ENCODE measurements at regions not wholly inside any gene's neighbourhood (a gene's known extent, or its start where the extent isn't known, plus 50 kb on each side); places are given as distances from the start of the nearest gene placed in this dataset.

GRCh38 chr20:61105395-61105794, 146.7 kb upstream of the CDH4 start:
- TF ChIP-seq RFX5 (IDR thresholded peaks at IDR 0.05) (no peak), ZSCAN20 (CRISPR knock-in tag; IDR thresholded peaks at IDR 0.05) (no peak), PBX3 (IDR thresholded peaks at IDR 0.05) (no peak), CTCF (IDR thresholded peaks at IDR 0.05) (no peak), POLR2A (IDR thresholded peaks at IDR 0.05; ENCODE audit: low read length) (no peak), CBX8 (IDR thresholded peaks at IDR 0.05) (no peak), SREBF2 (IDR thresholded peaks at IDR 0.05) (no peak), JUN (IDR thresholded peaks at IDR 0.05) (no peak), REST (IDR thresholded peaks at IDR 0.05) (no peak), JUNB (IDR thresholded peaks at IDR 0.05) (no peak), KDM5A (IDR thresholded peaks at IDR 0.05) (no peak), SMC3 (IDR thresholded peaks at IDR 0.05) (no peak), RAD21 (conservative IDR thresholded peaks at IDR 0.05 in 1 of 2, IDR thresholded peaks at IDR 0.05 in 1 of 2) (no peak)
- TF ChIP-seq, protein P1, sequence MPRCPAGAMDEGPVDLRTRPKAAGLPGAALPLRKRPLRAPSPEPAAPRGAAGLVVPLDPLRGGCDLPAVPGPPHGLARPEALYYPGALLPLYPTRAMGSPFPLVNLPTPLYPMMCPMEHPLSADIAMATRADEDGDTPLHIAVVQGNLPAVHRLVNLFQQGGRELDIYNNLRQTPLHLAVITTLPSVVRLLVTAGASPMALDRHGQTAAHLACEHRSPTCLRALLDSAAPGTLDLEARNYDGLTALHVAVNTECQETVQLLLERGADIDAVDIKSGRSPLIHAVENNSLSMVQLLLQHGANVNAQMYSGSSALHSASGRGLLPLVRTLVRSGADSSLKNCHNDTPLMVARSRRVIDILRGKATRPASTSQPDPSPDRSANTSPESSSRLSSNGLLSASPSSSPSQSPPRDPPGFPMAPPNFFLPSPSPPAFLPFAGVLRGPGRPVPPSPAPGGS (IDR thresholded peaks at IDR 0.05) = no peak
